ENCODE measurements at regions not wholly inside any gene's neighbourhood (a gene's known extent, or its start where the extent isn't known, plus 50 kb on each side); places are given as distances from the start of the nearest gene placed in this dataset.

- Histone ChIP-seq H3K9me3 (replicated peaks in 1 of 11) (peaks cover 23 to 41% (median 34%) of the 10 kb centered on the region in 11 experiments), H3K27me3 (no peaks in the 10 kb centered on the region), H3K4me2 (no peak overlapping the region), H3K9ac (no peak overlapping the region), H3K4me3 (no peak overlapping the region), H3K27ac (no peak overlapping the region), H3K4me1 (peaks cover 7 to 38% (median 19%) of the 10 kb centered on the region in 10 experiments; a peak in 17 of 20 replicates), H4K20me1 (no peaks in the 10 kb centered on the region), H3K36me3 (no peaks in the 10 kb centered on the region)
- no peak for TF ChIP-seq Cebpa-rat (IDR thresholded peaks at IDR 0.05)
Observed at GRCh38 chr9:88696501-88696900, 161.5 kb downstream of the NXNL2 start.

- peaks cover 7 to 38% (median 19%) of the 10 kb centered on the region in 10 experiments; a peak in 17 of 20 replicates for H3K4me1 ChIP-seq
Observed at GRCh38 chr9:88697764-88698432, 162.9 kb downstream of the NXNL2 start.

GRCh38 chr9:88702985-88703384 lies 168.0 kb downstream of the NXNL2 start:
- Histone ChIP-seq H3K9ac (no peak overlapping the region), H3K4me1 (peaks cover 0 to 23% (median 9%) of the 10 kb centered on the region in 10 experiments; a peak in 15 of 20 replicates), H4K20me1 (no peaks in the 10 kb centered on the region), H3K27me3 (no peaks in the 10 kb centered on the region), H3K27ac (no peak overlapping the region), H3K4me2 (no peak overlapping the region), H3K4me3 (no peak overlapping the region), H3K9me3 (replicated peaks in 1 of 11) (peaks cover 8 to 21% (median 15%) of the 10 kb centered on the region in 11 experiments; a peak in 21 of 22 replicates), H3K36me3 (no peaks in the 10 kb centered on the region)
- TF ChIP-seq Cebpa-rat (IDR thresholded peaks at IDR 0.05): no peak

More at GRCh38 chr9:88697764-88698432, 162.9 kb downstream of the NXNL2 start:
- H3K27me3 ChIP-seq: no peaks in the 10 kb centered on the region
- no peak for TF ChIP-seq Cebpa-rat (IDR thresholded peaks at IDR 0.05)
- peaks cover 17 to 32% (median 28%) of the 10 kb centered on the region in 11 experiments for H3K9me3 ChIP-seq (replicated peaks in 1 of 11)
- H4K20me1 ChIP-seq: no peaks in the 10 kb centered on the region
- no peaks in the 10 kb centered on the region for H3K36me3 ChIP-seq
- peak overlapping the region in 4 of 11 experiments; percentile 20 to 60 (median 42); a peak in 5 of 22 replicates for H3K4me2 ChIP-seq
- H3K27ac ChIP-seq: no peak overlapping the region
- H3K4me3 ChIP-seq: no peak overlapping the region
- H3K9ac ChIP-seq: no peak overlapping the region

GRCh38 chr9:88706193-88707113 lies 171.5 kb downstream of the NXNL2 start:
- no peak for TF ChIP-seq Cebpa-rat (IDR thresholded peaks at IDR 0.05)
- Histone ChIP-seq H3K9me3 (replicated peaks in 1 of 11) (no peaks in the 10 kb centered on the region; a peak in 1 of 22 replicates), H3K4me2 (no peak overlapping the region), H3K4me3 (no peak overlapping the region), H3K27ac (no peak overlapping the region), H3K36me3 (no peaks in the 10 kb centered on the region), H3K9ac (no peak overlapping the region), H3K27me3 (no peaks in the 10 kb centered on the region), H3K4me1 (peaks cover 0 to 12% (median 0%) of the 10 kb centered on the region in 10 experiments; a peak in 5 of 20 replicates), H4K20me1 (no peaks in the 10 kb centered on the region)

GRCh38 chr9:88710449-88710848 lies 175.5 kb downstream of the NXNL2 start:
- H3K27ac ChIP-seq: no peak overlapping the region
- no peak overlapping the region for H3K4me3 ChIP-seq
- H3K27me3 ChIP-seq: no peaks in the 10 kb centered on the region
- no peaks in the 10 kb centered on the region for H3K36me3 ChIP-seq
- no peak for TF ChIP-seq Cebpa-rat (IDR thresholded peaks at IDR 0.05)
- H3K9ac ChIP-seq: no peak overlapping the region
- peaks cover 0 to 7% (median 4%) of the 10 kb centered on the region in 11 experiments; a peak in 16 of 22 replicates for H3K9me3 ChIP-seq (replicated peaks in 1 of 11)
- H3K4me1 ChIP-seq: no peaks in the 10 kb centered on the region
- H4K20me1 ChIP-seq: no peaks in the 10 kb centered on the region
- H3K4me2 ChIP-seq: no peak overlapping the region

GRCh38 chr9:88711719-88712118 lies 176.7 kb downstream of the NXNL2 start:
- H3K27ac ChIP-seq: no peak overlapping the region
- H3K9me3 ChIP-seq (replicated peaks in 1 of 11): peaks cover 0 to 12% (median 9%) of the 10 kb centered on the region in 11 experiments; a peak in 16 of 22 replicates
- no peak overlapping the region for H3K4me3 ChIP-seq
- H3K36me3 ChIP-seq: no peaks in the 10 kb centered on the region
- no peaks in the 10 kb centered on the region for H3K27me3 ChIP-seq
- no peak overlapping the region for H3K4me2 ChIP-seq
- no peak overlapping the region for H3K9ac ChIP-seq
- H3K4me1 ChIP-seq: no peaks in the 10 kb centered on the region
- H4K20me1 ChIP-seq: no peaks in the 10 kb centered on the region
- no peak for TF ChIP-seq Cebpa-rat (IDR thresholded peaks at IDR 0.05)

- Histone ChIP-seq H3K4me2 (no peak overlapping the region), H3K9me3 (replicated peaks in 1 of 11) (peaks cover 0 to 12% (median 9%) of the 10 kb centered on the region in 11 experiments; a peak in 16 of 22 replicates), H3K4me1 (no peaks in the 10 kb centered on the region), H3K27me3 (no peaks in the 10 kb centered on the region), H4K20me1 (no peaks in the 10 kb centered on the region), H3K4me3 (no peak overlapping the region), H3K9ac (no peak overlapping the region), H3K27ac (no peak overlapping the region), H3K36me3 (no peaks in the 10 kb centered on the region)
- no peak for TF ChIP-seq Cebpa-rat (IDR thresholded peaks at IDR 0.05)
Observed at GRCh38 chr9:88712484-88712883, 177.5 kb downstream of the NXNL2 start.

- Histone ChIP-seq H3K27ac (no peak overlapping the region), H3K4me3 (no peak overlapping the region), H3K9ac (no peak overlapping the region), H3K4me1 (no peaks in the 10 kb centered on the region), H3K27me3 (no peaks in the 10 kb centered on the region), H3K9me3 (replicated peaks in 1 of 11) (peaks cover 0 to 12% (median 9%) of the 10 kb centered on the region in 11 experiments; a peak in 16 of 22 replicates), H4K20me1 (no peaks in the 10 kb centered on the region), H3K4me2 (no peak overlapping the region), H3K36me3 (no peaks in the 10 kb centered on the region)
- TF ChIP-seq Cebpa-rat (IDR thresholded peaks at IDR 0.05): no peak
Observed at GRCh38 chr9:88713010-88713409, 178.0 kb downstream of the NXNL2 start.

- H3K27me3 ChIP-seq: no peaks in the 10 kb centered on the region
- peaks cover 0 to 12% (median 9%) of the 10 kb centered on the region in 11 experiments; a peak in 16 of 22 replicates for H3K9me3 ChIP-seq (replicated peaks in 1 of 11)
- H3K4me2 ChIP-seq: no peak overlapping the region
- H3K9ac ChIP-seq: no peak overlapping the region
- H3K36me3 ChIP-seq: no peaks in the 10 kb centered on the region
- no peak overlapping the region for H3K4me3 ChIP-seq
- no peaks in the 10 kb centered on the region for H4K20me1 ChIP-seq
- no peaks in the 10 kb centered on the region for H3K4me1 ChIP-seq
- no peak for TF ChIP-seq Cebpa-rat (IDR thresholded peaks at IDR 0.05)
- no peak overlapping the region for H3K27ac ChIP-seq
Observed at GRCh38 chr9:88716596-88717290, 181.8 kb downstream of the NXNL2 start.
